Ectodermal cell (in vitro differentiated cells): ENCODE measurements at regions not wholly inside any gene's neighbourhood (a gene's known extent, or its start where the extent isn't known, plus 50 kb on each side); places are given as distances from the start of the nearest gene placed in this dataset.
A peak's percentile ranks its signal among the peaks of the same experiment; 100 is the strongest.

Experiments
- H3K27ac ChIP-seq: 2 replicates; pipeline ENCODE4 v1.7.0; 2013; ENCODE audit warnings: mild to moderate bottlenecking, low read depth, low read length; ENCODE audit not compliant: insufficient read depth, poor library complexity, severe bottlenecking
- H3K27me3 ChIP-seq: 2 replicates; pipeline ENCODE4 v1.7.0; 2013; ENCODE audit warnings: mild to moderate bottlenecking, low read length; ENCODE audit not compliant: insufficient read depth, control insufficient read depth, poor library complexity, severe bottlenecking
- H3K36me3 ChIP-seq: one replicate; pipeline ENCODE4 v1.7.0; 2013; ENCODE audit warnings: low read length; ENCODE audit not compliant: control insufficient read depth, insufficient read depth
- H3K4me1 ChIP-seq: one replicate; pipeline ENCODE4 v1.7.0; 2013; ENCODE audit warnings: low read length; ENCODE audit not compliant: control insufficient read depth, insufficient read depth
- H3K4me3 ChIP-seq: 2 replicates; pipeline ENCODE4 v1.7.0; 2013; ENCODE audit warnings: low read depth, low read length, control low read depth; ENCODE audit not compliant: insufficient read depth
- H3K9me3 ChIP-seq: 2 replicates; pipeline ENCODE4 v1.7.0; 2013; ENCODE audit warnings: mild to moderate bottlenecking, low read length, moderate library complexity; ENCODE audit not compliant: control insufficient read depth
- WGBS, 2 experiments: methylation state at CpG; one replicate each; pipeline ENCODE4 v1.1.7; 2013; ENCODE audit warnings: missing lambda C conversion rate in 2 of 2; 5-methylcytosine and 5-hydroxymethylcytosine counted together

DNA sequence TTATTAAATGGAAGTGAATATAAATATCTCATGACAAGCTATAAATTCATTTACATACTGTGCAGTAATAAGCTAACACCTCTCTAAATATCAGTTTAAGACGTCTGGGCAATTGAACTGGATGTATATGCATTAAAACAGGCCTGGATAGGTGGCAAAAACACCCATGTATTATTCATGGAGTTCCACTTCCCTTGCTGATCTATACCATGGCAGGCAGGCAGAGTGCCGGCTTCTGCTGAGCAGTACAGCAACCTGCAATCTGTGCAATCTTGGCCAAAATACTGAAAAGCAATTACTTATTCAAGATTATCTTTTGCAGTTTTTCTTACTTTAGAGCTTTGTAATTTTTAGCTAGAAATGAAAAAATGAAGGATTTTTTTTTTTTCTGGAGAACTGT, 112.1 kb upstream of the PIEZO2 start:
- Histone ChIP-seq H3K27me3 (no peaks in the 10 kb centered on the region), H3K36me3 (no peaks in the 10 kb centered on the region), H3K4me1 (peaks cover 27% of the 10 kb centered on the region), H3K9me3 (no peaks in the 10 kb centered on the region), H3K27ac (peak overlapping the region; percentile 40), H3K4me3 (no peak overlapping the region)
- WGBS, 2 experiments: 22 to 50% methylated on average over 2 of the region's 2 CpGs

DNA sequence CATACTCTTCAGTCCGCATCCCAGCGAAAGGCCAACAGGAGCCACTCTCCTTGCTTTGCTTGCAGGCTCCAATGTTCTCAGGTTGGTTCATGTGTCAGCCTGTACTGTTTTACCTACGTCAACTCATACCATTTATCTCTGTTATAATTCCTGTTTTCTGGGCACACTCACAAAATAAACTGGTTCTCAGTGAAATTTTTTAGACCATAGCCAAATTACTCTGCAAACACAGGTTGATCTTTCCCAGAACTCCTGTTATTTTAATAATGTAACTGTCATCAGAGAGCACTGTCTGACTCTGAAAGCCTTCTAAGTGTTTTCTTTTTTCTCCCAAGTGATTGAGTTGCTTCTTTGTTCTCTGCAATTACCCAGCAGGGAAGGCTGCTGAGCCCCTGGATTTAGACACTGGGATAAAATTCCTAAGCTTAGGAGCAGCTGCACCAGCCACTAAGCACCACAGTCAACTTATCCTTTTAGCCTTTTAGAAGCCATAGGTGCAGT, 111.6 kb upstream of the PIEZO2 start:
- 62 to 71% methylated on average over 3 of the region's 3 CpGs for WGBS, 2 experiments
- H3K36me3 ChIP-seq: no peaks in the 10 kb centered on the region
- no peaks in the 10 kb centered on the region for H3K27me3 ChIP-seq
- H3K4me3 ChIP-seq: no peak overlapping the region
- H3K9me3 ChIP-seq: no peaks in the 10 kb centered on the region
- H3K27ac ChIP-seq: peak overlapping the region; percentile 40
- peaks cover 27% of the 10 kb centered on the region for H3K4me1 ChIP-seq

GRCh38 chr18:11259469-11260150, 110.2 kb upstream of the PIEZO2 start:
- Histone ChIP-seq H3K36me3 (no peaks in the 10 kb centered on the region), H3K27ac (no peak overlapping the region), H3K4me1 (peaks cover 29% of the 10 kb centered on the region), H3K27me3 (no peaks in the 10 kb centered on the region), H3K9me3 (no peaks in the 10 kb centered on the region), H3K4me3 (no peak overlapping the region)
- WGBS, 2 experiments: 80 to 89% methylated on average over 9 to 10 of the region's 10 CpGs

- Histone ChIP-seq H3K27me3 (no peaks in the 10 kb centered on the region), H3K9me3 (no peaks in the 10 kb centered on the region), H3K27ac (peak overlapping the region; percentile 3), H3K4me1 (peaks cover 29% of the 10 kb centered on the region), H3K36me3 (no peaks in the 10 kb centered on the region), H3K4me3 (no peak overlapping the region)
- 75 to 82% methylated on average over 1 of the region's 1 CpG for WGBS, 2 experiments
Measured at GRCh38 chr18:11258039-11258610, 108.8 kb upstream of the PIEZO2 start.

- no peak overlapping the region for H3K27ac ChIP-seq
- H3K4me1 ChIP-seq: peaks cover 21% of the 10 kb centered on the region
- no peak overlapping the region for H3K4me3 ChIP-seq
- no peaks in the 10 kb centered on the region for H3K9me3 ChIP-seq
- H3K27me3 ChIP-seq: no peaks in the 10 kb centered on the region
- no peaks in the 10 kb centered on the region for H3K36me3 ChIP-seq
Measured at GRCh38 chr18:11256251-11256650, 106.9 kb upstream of the PIEZO2 start.

GRCh38 chr18:11251891-11252270, 102.5 kb upstream of the PIEZO2 start:
- 95% methylated on average over 2 of the region's 2 CpGs; no CpG with 5 or more reads in 1 of the 2 experiments for WGBS, 2 experiments
- Histone ChIP-seq H3K27me3 (no peaks in the 10 kb centered on the region), H3K9me3 (no peaks in the 10 kb centered on the region)

DNA sequence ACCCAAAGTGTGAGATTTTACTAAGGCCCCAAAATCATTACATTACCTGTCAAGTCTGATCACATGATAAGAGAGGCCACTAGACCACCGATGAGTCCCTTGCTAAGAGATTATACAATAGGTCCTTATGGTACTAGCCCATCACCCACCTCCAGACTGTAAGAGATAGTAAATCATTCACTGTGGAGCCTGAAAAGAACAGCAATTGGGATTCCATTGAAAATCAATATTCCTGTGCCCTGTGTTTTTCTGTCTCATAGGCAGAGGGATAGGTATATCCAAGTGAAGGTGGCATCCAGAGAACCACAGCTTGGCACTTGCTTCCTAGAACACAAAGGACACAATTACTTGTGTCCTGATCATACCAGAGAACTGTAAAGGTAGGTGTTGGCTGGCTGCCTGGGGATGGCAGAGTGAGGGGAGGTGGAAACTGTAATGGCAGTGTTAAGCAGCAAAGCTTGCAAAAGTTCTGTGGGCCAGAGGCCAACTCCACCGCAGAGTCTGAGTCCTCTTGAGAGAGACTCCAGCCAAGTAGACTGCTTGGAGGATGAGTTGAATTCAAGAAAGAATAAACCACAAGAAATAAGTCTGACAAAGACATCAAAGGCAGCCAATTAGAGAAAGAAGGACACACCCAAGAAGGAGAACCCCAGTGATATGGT, 102.0 kb upstream of the PIEZO2 start:
- no peaks in the 10 kb centered on the region for H3K36me3 ChIP-seq
- WGBS, 2 experiments: 89 to 95% methylated on average over 2 of the region's 2 CpGs
- H3K27ac ChIP-seq: no peak overlapping the region
- peaks cover 3% of the 10 kb centered on the region for H3K4me1 ChIP-seq
- H3K9me3 ChIP-seq: no peaks in the 10 kb centered on the region
- no peaks in the 10 kb centered on the region for H3K27me3 ChIP-seq
- H3K4me3 ChIP-seq: no peak overlapping the region

More at GRCh38 chr18:11251891-11252270, 102.5 kb upstream of the PIEZO2 start:
- Histone ChIP-seq H3K27ac (no peak overlapping the region), H3K4me3 (no peak overlapping the region), H3K4me1 (peaks cover 3% of the 10 kb centered on the region), H3K36me3 (no peaks in the 10 kb centered on the region)

GRCh38 chr18:11249391-11249790, 100.0 kb upstream of the PIEZO2 start:
- no peaks in the 10 kb centered on the region for H3K4me1 ChIP-seq
- H3K27ac ChIP-seq: no peak overlapping the region
- H3K36me3 ChIP-seq: no peaks in the 10 kb centered on the region
- 89 to 95% methylated on average over 1 to 2 of the region's 2 CpGs for WGBS, 2 experiments
- H3K9me3 ChIP-seq: no peaks in the 10 kb centered on the region
- H3K27me3 ChIP-seq: no peaks in the 10 kb centered on the region
- H3K4me3 ChIP-seq: no peak overlapping the region

- Histone ChIP-seq H3K27me3 (no peaks in the 10 kb centered on the region), H3K9me3 (no peaks in the 10 kb centered on the region), H3K27ac (no peak overlapping the region), H3K4me1 (no peaks in the 10 kb centered on the region), H3K4me3 (no peak overlapping the region), H3K36me3 (no peaks in the 10 kb centered on the region)
Measured at GRCh38 chr18:11247381-11247970, 98.1 kb upstream of the PIEZO2 start.
